Tibial nerve (tissue), 4 donors: ENCODE measurements at regions not wholly inside any gene's neighbourhood (a gene's known extent, or its start where the extent isn't known, plus 50 kb on each side); places are given as distances from the start of the nearest gene placed in this dataset.

Source experiments
- CTCF ChIP-seq, 5 experiments: fragments of 200-600 bp in 3 of 5; fragments of 450-650 bp in 2 of 5; sonication (generic) in 3 of 5; IDR thresholded peaks; one replicate each; pipeline ENCODE4 v1.5.1; 2016 to 2019; ENCODE audit warnings: antibody characterized with exemption in 5 of 5, mild to moderate bottlenecking in 3 of 5, moderate library complexity in 2 of 5
- EP300 ChIP-seq, 2 donors: sonication (generic); formaldehyde crosslinking; IDR thresholded peaks; one replicate each; pipeline ENCODE4 v1.6.1; 2017; ENCODE audit warnings: antibody characterized with exemption in 2 of 2, mild to moderate bottlenecking in 1 of 2
- POLR2A ChIP-seq, 2 donors: fragments of 450-650 bp; IDR thresholded peaks; one replicate each; pipeline ENCODE4 v1.6.1; 2017; ENCODE audit warnings: antibody characterized with exemption in 2 of 2, mild to moderate bottlenecking in 2 of 2, moderate library complexity in 2 of 2

DNA sequence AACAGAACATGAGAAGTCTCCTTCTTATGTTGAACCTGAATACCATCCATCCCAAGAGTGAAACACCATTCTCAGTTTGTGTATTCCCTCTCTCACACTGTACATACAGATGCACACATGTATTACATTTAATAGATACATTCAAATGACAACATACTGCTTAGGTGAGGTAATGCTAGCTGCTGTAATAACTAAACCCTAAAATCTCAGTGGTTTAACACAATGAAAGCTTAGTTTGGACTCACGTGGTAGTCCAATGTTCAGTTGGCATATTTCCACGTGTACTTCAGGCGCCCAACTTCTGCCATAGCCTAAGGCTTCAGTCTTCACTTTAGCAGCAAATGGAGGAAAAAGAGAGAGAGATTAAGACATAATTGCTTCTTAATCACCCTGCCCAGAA is 351.1 kb upstream of the PMFBP1 start:
- TF ChIP-seq CTCF (IDR thresholded peaks at IDR 0.05) (no peak), EP300 (IDR thresholded peaks at IDR 0.05) (no peak), POLR2A (IDR thresholded peaks at IDR 0.05) (no peak)
